GM13976 (cell line): ENCODE measurements at regions not wholly inside any gene's neighbourhood (a gene's known extent, or its start where the extent isn't known, plus 50 kb on each side); places are given as distances from the start of the nearest gene placed in this dataset.

Experiments
- DNase-seq: peaks from one replicate; pipeline ENCODE4 v3.0.0; 2012; ENCODE audit warnings: low spot score
- in situ Hi-C: fragments of 300-500 bp; cut with MboI; formaldehyde crosslinking; loops from one replicate; pipeline ENCODE4 v1.12.0; 2022; ENCODE audit warnings: low sequenced_read_pairs, mixed read lengths, inconsistent platforms; ENCODE audit not compliant: unreplicated experiment
- TF ChIP-seq, protein P1 (sequence below): IDR thresholded peaks from 2 replicates; pipeline ENCODE4 v1.5.1; 2012; ENCODE audit warnings: borderline replicate concordance, mild to moderate bottlenecking; ENCODE audit not compliant: insufficient read depth; ENCODE audit errors: extremely low read depth, missing control alignments, control extremely low read depth

DNA sequence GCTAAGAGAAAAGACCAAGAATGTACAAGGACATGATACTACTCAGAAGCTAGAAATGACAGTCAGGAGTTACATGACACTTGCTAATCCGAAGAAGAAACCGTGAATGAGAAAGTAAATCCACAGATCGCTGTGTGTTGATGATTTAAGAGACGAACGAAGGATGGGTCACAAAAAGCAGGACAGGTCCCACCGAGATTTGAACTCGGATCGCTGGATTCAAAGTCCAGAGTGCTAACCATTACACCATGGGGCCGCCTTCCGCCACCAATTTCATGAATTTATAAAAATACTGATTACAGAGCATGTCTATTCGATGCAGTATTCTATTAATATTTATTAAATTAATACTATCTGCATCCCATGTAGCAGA is 54.0 kb upstream of the BTN3A2 start:
- TF ChIP-seq, protein P1, sequence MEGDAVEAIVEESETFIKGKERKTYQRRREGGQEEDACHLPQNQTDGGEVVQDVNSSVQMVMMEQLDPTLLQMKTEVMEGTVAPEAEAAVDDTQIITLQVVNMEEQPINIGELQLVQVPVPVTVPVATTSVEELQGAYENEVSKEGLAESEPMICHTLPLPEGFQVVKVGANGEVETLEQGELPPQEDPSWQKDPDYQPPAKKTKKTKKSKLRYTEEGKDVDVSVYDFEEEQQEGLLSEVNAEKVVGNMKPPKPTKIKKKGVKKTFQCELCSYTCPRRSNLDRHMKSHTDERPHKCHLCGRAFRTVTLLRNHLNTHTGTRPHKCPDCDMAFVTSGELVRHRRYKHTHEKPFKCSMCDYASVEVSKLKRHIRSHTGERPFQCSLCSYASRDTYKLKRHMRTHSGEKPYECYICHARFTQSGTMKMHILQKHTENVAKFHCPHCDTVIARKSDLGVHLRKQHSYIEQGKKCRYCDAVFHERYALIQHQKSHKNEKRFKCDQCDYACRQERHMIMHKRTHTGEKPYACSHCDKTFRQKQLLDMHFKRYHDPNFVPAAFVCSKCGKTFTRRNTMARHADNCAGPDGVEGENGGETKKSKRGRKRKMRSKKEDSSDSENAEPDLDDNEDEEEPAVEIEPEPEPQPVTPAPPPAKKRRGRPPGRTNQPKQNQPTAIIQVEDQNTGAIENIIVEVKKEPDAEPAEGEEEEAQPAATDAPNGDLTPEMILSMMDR = no peak
- DNase-seq = no peak
- in situ Hi-C loops = no loop called here

DNA sequence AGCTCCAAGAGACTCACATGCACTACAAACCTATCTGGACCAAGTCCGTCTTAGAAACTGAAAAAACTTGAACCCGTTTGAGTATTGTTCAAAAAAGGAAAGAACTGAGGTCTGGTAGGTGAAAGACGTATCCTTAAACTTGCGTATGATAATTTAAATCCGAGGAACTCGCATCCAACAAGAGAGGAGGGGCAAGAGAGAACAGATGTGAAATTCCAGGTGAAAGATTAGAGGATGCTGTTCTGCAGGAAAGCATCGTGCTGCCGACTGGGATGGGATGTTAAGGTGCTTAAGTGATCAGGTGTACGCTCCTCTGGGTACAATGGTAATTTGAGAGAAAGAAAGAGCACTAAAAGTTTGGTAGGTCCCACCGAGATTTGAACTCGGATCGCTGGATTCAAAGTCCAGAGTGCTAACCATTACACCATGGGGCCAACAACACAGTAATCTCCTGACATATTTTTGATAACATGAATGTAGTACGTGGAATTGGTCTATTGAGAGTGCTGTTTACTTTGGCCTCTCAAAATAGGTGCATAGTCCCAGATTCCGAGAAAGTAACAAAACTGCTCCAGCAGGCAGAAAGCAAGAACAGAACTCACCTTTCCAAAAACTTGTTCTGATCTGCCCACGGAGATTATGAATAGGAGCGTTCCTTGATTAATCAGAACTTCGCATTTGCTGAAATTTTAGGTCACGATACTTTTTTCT is 53.5 kb upstream of the BTN3A2 start:
- in situ Hi-C loops = no loop called here
- TF ChIP-seq, protein P1 = no peak
- no peak for DNase-seq

GRCh38 chr6:26312096-26312463 is 52.9 kb upstream of the BTN3A2 start:
- TF ChIP-seq, protein P1 = no peak
- DNase-seq = no peak
- in situ Hi-C loops = no loop called here

GRCh38 chr6:26312501-26313397 is 52.2 kb upstream of the BTN3A2 start:
- DNase-seq = no peak
- in situ Hi-C loops = no loop called here

More at GRCh38 chr6:26312501-26313397, 52.2 kb upstream of the BTN3A2 start:
- TF ChIP-seq, protein P1 = no peak
